Hematopoietic multipotent progenitor cell treated with erythropoietin and hydrocortisone succinate and interleukin-3 and kit ligand, for 6 days (in vitro differentiated cells): ENCODE measurements at regions not wholly inside any gene's neighbourhood (a gene's known extent, or its start where the extent isn't known, plus 50 kb on each side); places are given as distances from the start of the nearest gene placed in this dataset.
A peak's percentile ranks its signal among the peaks of the same experiment; 100 is the strongest.
"Not testable (repeated sequence)": the region's sequence is repeated elsewhere in the genome, so short reads cannot be mapped to it uniquely, and the experiment has no call there.

Source experiments
- DNase-seq: peaks from one replicate; pipeline ENCODE4 v3.0.0-alpha.2; 2015

- no peak for DNase-seq
Measured at GRCh38 chr10:14423111-14423744, 92.5 kb upstream of the FRMD4A start.

- DNase-seq: no peak
Measured at GRCh38 chr10:14422431-14422830, 91.7 kb upstream of the FRMD4A start.

GRCh38 chr10:14421941-14422340 is 91.2 kb upstream of the FRMD4A start:
- no peak for DNase-seq

- DNase-seq: not testable (repeated sequence)
Measured at GRCh38 chr10:14417336-14417735, 86.6 kb upstream of the FRMD4A start.

- no peak for DNase-seq
Measured at GRCh38 chr10:14416308-14416700, 85.6 kb upstream of the FRMD4A start.

GRCh38 chr10:14415676-14416307 is 85.1 kb upstream of the FRMD4A start:
- DNase-seq: no peak

- DNase-seq: no peak
Measured at GRCh38 chr10:14414901-14415300, 84.2 kb upstream of the FRMD4A start.

GRCh38 chr10:14413523-14413922 is 82.8 kb upstream of the FRMD4A start:
- DNase-seq: no peak

GRCh38 chr10:14412624-14413023 is 81.9 kb upstream of the FRMD4A start:
- DNase-seq: no peak

- no peak for DNase-seq
Measured at GRCh38 chr10:14409856-14410458, 79.2 kb upstream of the FRMD4A start.

GRCh38 chr10:14409247-14409646 is 78.5 kb upstream of the FRMD4A start:
- DNase-seq: no peak

- no peak for DNase-seq
Measured at GRCh38 chr10:14408139-14408538, 77.4 kb upstream of the FRMD4A start.

- no peak for DNase-seq
Measured at GRCh38 chr10:14407567-14407966, 76.8 kb upstream of the FRMD4A start.

GRCh38 chr10:14405076-14406065 is 74.6 kb upstream of the FRMD4A start:
- no peak for DNase-seq

- no peak for DNase-seq
Measured at GRCh38 chr10:14403881-14404623, 73.3 kb upstream of the FRMD4A start.

GRCh38 chr10:14403359-14403758 is 72.6 kb upstream of the FRMD4A start:
- DNase-seq: no peak

GRCh38 chr10:14399641-14400040 is 68.9 kb upstream of the FRMD4A start:
- DNase-seq: no peak

GRCh38 chr10:14397066-14397465 is 66.3 kb upstream of the FRMD4A start:
- DNase-seq: no peak

- peak; percentile 5 for DNase-seq
Measured at GRCh38 chr10:14396411-14397048, 65.8 kb upstream of the FRMD4A start.

GRCh38 chr10:14394179-14394578 is 63.5 kb upstream of the FRMD4A start:
- no peak for DNase-seq

GRCh38 chr10:14391342-14391741 is 60.6 kb upstream of the FRMD4A start:
- no peak for DNase-seq

GRCh38 chr10:14389981-14390590 is 59.4 kb upstream of the FRMD4A start:
- DNase-seq: no peak
